ENCODE measurements at regions not wholly inside any gene's neighbourhood (a gene's known extent, or its start where the extent isn't known, plus 50 kb on each side); places are given as distances from the start of the nearest gene placed in this dataset.
A peak's percentile ranks its signal among the peaks of the same experiment; 100 is the strongest.

DNA sequence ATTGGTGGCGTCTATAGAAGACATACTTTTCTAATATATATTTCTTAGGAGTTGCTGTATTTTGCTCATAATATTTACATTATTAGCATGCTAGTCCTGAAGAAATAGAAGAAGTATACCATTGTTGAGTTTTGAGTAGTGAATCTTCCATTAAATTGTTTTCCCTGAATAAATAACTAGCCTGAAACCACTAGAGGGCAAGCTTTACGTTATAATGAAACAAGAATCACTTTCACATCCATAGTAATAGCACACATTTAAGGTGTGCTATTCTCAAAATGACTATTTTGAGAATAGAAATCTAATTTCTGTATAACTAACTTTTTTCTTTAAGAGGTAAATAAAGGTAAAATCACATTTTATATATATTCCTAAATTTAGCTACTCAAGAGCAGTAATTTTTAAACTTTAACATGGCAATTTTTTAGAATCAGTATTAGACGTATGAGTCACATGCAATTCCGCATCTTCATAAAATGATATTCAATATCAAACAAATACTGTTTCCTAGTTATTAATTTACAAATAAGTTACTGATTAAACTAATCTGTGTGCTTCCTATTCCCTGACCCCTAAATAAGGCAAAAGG lies 213.2 kb upstream of the MANEA start:
- DNase-seq, result no peak

DNA sequence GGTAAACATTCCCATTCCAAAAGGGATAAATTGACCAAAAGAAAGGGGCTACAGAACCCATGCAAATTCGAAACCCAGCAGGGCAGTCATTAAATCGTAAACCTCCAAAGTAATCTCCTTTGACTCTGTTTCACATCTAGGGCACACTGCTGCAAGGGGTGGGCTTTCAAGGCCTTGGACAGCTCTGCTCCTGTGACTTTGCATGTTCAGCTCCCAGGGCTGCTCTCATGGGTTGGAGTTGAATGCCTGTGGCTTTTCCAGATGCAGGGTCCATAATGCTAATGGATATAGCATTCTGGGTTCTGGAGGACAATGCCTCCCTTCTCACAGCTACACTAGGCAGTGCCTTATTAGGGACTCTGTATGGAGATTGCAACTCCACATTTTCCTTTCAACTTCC lies 211.9 kb upstream of the MANEA start:
- no peak for DNase-seq

DNA sequence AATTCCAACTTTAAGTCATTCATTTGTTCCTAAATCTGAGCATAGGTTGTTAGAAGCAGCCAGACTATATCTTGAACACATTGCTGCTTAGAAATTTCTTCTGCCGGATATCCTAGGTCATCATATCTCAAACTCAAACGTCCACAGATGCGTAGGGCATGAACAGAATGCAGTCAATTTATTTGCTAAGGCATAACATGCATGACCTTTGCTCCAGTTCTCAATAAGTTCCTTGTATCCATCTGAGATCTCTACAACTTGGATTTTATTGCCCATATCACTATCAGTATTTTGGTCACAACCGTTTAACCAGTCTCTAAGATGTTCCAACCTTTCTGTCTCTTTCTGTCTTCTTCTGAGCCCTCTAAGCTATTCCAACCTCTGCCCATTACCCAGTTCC lies 210.9 kb upstream of the MANEA start:
- DNase-seq, result no peak

DNA sequence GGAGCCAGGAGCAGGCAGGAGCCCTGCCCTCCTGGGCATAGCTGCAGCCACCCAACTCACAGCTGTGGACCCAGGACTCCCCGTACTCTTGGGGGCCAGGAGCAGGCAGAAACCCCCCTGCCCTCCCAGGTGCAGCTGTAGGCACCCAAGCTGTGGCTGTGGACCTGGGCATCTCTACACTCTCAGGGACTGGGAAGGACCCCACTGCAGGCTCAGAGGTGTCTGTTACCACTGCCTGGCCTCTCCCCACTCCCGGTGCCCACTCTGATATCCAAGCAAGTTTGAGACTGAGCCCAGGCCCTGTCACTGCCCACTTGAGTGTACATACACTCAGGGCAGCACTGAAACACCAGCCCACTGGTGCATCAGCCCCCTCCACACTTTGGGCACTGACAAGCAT lies 193.5 kb upstream of the MANEA start:
- no peak for DNase-seq

DNA sequence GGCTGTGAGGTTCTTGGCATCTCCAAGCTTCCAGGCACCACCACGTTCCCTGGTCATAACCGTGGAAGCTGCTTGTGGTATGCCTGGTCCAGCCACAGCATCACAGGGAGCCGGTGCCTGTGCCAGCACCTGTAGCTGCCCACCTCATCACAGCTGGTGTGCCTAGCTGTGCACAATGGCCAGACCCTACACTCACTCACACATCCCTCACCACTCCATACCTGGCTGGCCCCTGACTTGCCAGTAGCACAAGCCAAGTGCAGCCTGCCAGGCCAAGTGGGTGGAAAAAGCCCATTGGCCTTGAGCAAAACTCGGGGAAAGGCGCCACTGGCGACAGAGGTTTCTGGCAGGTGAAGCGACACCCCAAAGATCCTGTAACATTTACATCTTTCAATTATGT lies 192.3 kb upstream of the MANEA start:
- no peak for DNase-seq

DNA sequence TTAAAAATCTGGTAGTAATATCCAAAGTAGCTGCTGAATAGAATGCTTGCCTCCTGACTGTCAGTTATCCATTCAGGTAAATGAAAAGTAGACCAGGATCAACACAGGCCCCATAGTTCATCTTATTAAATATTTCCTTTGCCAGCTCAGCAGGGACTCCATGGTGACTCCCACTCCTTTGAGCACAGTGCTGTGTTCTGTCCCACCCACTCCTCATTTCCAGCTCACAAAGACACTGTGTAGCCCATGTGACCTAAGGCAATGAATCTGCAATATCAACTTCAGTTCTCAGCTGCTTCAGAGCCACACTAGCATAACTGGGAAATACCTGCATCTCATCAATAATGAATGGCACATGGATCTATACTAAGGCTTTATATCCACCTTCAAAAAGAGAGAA lies 189.5 kb upstream of the MANEA start:
- no peak for DNase-seq

DNA sequence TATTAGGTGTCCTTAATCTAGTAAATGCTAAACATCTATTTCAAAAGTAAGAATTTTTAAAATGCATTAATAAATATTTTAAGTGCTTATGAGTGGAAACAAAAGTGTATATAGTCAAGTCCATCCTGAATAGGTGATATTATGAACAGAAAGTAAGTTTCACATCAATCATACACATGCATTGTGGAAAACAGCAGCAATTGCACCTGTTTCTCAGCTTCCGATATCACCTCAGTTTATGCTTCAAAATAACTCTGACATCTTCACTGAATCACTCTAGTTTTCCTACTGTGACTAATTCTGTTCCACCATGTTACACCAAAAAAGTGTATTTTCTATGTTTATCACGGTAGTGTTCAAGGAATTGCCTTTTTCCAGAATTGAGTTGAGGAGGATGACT lies 172.6 kb upstream of the MANEA start:
- DNase-seq, result no peak

DNA sequence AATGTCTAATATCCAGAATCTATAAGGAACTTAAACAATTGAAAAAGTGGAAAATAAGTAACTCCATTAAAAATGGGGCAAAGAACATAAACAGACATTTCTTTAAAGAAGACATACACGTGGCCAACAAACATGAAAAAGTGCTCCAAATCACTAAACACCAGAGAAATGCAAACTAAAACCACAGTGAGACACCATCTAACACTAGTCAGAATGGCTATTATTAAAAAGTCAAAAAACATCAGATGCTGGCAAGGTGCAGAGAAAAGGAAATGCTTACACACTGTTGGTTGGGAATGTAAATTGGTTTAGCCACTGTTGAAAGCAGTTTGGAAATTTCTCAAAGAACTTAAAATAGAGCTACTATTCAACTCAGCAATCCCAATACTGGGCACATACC lies 169.2 kb upstream of the MANEA start:
- DNase-seq, result no peak

DNA sequence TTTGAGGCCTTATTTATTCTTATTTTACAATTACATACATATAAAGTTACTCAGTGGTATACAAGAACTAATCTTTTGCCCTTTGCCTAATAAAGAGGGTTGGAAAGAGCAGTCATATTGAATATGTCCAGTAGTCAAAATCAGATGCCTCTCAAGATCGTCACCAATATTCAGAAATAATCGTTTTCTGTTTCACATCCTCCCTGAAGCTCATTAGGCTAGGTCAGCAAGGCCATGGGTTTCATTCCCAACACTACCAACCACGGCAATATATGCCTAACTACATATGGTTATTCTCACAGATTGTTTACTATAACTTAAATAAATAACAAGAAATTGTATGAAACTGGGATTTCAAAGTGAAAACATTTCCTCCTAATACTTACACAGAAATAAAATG lies 167.2 kb upstream of the MANEA start:
- DNase-seq, result no peak

DNA sequence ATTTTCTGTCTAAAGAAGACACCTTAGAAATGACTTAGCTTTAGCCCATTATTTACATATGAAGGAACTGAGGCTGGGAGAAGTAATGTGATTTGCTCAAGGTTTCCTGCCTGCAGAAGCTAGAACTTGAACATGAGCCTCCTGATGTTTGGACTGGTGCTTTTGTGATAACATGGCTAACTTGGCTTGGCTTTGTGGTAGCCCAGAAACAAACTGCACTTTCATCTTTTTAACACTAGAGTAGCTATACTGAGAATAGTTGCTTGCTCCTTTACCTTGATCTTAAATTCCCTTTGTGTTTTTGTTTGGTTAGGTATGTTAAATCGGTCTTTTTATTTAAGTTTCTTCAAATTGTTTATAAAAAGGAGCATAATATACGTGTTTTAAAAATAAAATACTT lies 163.5 kb upstream of the MANEA start:
- no peak for DNase-seq

DNA sequence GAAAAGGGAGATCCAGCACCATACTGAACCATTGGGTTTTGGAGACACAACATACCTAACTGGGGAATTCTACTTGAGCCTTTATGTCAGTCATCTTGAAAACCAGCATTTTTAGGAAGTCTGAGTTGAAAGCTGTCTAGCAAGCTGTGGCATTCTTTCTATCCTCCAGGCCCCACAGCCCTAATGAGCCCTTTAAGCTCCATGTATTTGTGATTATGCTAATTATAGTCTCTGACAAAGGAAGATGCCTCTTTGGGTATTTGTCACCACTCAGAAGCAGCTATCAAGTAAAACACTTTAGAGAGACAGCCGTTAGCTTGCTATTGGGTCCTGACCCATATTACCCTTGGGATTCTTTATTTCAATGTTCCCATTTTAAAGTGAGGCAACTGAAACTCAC lies 159.5 kb upstream of the MANEA start:
- no peak for DNase-seq

DNA sequence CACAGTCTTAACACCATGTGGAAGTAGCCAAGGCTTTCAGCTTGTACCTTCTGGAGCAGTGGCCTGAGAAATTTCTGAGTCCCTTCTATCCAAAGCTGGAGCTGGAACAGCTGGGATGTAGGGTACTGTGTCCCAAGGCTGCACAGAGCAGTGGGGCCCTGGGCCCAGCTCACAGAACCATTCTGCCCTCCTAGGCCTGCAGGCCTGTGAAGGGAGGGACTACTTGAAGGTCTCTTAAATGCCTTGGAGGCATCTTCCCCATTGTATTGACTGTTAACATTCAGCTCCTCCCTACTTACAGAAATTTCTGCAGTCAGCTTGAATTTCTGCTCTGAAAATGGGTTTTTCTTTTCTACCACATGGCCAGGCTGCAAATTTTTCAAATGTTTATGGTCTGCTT lies 156.5 kb upstream of the MANEA start:
- no peak for DNase-seq

DNA sequence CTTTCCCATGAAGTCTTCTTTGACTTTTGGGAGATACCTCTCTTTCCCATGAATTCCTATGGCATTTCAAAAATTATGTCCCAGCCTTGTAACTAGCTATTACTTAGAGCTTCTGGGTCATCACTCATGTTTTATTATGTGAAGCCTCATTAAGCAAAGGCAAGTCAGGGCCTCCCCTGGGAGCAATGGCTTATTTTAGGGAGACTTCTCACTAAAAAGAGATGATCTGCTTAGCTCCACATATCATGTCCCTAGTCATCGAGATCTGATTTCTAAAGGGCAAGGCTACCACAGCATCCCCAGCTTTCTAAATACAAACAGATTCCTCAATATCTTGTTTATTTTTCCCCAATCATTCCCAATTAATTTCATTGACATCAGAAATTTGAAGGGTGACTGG lies 154.0 kb upstream of the MANEA start:
- no peak for DNase-seq

DNA sequence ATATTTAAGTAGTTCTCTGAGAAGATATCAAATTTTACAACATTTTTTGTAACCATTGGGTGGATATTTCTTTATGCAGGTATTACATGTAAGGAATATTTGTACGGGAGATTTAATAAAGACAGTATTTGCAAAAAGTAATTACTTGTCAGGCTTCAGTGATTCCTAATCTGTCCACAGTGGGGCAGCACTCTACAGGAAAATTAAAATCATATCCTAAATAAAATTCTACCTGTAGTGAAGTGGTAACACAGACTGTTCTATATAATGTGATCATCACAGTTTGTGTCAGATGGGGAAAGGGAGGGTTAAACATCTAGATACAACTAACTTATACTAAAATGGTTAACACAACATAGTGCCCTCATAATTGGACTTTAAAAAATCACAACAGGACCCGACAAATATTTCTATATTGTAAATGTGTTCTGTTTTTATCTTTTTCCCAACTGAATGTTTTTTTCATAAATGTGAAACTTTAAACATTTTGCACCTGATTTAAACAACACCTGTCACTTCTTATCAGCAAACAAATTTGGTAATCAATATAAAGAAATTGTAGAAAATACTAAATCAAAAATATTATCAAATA lies 145.6 kb upstream of the MANEA start:
- peak; percentile 19 for DNase-seq

DNA sequence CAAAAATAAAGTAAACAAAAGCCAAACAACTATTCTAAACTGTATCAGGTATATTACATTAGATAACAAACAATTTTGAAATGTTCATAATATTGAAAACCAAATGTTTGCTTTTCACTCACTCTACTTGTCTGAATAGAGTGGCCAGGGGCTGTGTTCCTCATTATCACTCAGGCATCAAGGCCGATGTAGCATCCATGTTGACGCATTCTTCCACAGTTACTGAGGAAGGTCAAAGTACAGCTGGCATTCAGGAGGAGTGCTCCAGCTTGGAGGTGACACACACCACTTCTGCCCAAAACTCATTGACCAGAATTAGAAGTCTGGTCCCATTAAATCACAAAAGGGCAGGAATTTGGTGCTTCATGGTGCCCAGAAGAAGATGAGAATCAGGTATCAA lies 137.6 kb upstream of the MANEA start:
- no peak for DNase-seq

DNA sequence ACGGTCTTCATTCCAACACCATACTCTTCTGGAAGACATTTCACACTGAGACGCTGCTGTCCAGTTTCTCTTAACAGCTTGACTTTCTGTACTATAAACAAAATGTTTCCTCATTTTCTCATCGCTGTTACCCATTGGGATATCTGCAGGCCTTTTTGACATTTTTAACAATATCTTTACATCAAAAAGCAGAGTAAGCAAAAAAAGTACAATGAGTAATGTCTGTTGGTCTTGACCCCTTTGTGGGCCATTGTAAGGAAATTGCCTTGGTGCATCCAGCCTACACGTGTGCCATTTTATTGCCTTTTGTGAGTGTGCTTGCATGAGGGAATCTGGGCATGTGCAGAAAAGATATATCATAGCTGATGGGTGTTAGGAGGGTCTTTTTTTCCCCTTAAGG lies 129.1 kb upstream of the MANEA start:
- DNase-seq, result no peak

DNA sequence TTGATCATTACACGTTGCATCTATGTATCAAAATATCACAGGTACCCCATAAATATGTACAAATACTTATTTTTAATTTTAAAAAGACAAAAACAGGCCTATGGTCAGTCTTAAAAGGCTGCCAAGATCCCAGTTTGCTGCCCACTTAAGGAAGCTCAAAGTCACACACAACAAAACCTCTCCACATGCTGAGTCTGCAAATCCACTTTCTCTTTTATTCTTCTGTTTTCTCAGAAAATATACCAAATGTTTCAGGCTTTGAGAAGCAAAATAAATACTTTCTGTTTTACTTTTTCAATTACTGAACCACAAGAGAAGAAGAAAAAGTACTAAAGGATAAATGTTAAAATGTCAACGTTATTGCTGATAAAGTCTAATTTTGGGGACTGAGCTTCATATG lies 107.8 kb upstream of the MANEA start:
- DNase-seq, result no peak

DNA sequence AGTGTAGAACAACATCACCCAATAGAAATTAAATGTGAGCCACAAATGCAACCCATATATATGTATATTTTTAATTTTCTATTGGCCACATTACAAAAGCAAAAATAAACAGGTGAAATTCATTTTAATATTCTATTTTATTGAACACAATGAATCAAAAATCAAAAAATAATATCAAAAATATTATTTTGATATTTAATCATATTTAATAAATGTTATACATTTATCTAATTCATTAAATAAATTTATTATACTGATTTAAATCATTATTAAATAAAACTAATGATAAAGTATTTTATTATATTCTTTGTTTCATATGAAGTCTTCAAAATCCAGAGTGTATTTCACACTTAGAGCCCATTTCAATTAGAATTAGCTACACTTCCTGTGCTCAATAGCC lies 98.4 kb upstream of the MANEA start:
- no peak for DNase-seq

DNA sequence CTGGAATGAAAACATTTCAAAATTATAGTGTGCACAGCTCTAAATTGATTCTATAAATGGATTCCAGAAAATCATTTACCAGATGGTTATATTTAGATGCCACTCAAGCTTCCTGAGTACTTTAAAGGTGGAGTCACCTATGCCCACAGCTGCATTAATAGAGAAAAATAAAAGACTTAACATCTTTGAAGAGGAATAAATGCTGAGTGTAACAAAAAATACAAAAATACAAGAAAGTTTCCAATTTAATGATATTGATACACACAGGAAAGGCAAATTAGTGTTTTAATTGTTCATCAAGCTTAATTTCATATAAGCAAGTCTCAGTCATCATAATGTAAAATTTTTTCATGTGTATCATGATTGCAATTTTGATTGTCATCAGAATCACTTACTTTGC lies 89.5 kb upstream of the MANEA start:
- DNase-seq, result no peak

DNA sequence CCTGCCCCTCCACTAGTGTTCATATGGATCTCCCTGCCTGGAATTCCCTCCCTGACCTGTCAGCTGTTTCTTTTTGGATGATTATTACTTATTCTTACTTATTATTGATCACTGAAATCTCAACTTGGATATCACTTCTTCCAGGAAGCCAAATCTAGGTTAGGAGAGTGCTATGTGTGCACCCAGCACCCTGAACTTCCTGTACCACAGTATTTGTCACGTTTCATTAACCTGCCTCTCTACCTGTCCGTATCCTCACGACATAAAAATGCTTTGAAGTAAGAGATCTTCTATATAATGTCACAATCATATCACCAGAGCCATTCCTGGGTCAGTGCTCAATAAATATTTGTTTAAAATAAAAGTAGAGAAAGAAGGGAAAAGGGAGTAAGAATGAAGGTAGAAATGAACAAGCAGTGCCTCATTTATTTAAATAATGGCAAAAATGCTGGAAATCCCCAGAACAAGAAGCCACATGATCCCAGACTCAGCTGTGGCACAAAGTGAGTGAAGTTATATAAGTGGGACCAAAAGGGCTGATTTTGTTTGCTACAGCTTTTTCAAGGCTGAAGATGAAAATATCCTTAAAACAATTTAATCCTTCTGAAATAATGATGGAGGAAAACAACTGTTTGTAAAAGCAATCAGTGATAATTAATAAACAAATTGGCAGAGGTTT lies 88.0 kb upstream of the MANEA start:
- no peak for DNase-seq

DNA sequence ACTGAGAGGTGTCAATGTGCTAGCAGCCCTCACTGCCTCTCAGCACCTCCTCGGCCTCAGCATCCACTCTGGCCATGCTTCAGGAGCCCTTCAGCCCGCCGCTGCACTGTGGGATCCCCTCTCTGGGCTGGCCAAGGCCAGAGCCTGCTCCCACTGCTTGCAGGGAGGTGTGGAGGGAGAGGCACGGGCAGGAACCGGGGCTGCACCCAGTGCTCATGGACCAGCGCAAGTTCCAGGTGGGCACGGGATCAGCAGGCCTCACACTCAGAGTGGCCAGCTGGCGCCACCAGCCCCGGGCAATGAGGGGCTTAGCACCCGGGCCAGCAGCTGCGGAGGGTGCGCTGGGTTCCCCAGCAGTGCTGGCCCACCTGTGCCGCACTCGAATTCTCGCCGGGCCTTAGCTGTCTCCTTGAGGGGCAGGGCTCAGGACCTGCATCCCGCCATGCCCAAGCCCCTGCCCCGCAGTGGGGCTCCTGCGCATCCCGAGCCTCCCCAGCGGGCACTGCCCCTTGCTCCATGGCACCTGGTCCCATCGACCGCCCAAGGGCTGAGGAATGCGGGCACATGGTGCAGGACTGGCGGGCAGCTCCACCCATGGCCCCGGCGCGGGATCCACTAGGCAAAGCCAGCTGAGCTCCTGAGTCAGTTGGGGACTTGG lies 80.4 kb upstream of the MANEA start:
- no peak for DNase-seq

DNA sequence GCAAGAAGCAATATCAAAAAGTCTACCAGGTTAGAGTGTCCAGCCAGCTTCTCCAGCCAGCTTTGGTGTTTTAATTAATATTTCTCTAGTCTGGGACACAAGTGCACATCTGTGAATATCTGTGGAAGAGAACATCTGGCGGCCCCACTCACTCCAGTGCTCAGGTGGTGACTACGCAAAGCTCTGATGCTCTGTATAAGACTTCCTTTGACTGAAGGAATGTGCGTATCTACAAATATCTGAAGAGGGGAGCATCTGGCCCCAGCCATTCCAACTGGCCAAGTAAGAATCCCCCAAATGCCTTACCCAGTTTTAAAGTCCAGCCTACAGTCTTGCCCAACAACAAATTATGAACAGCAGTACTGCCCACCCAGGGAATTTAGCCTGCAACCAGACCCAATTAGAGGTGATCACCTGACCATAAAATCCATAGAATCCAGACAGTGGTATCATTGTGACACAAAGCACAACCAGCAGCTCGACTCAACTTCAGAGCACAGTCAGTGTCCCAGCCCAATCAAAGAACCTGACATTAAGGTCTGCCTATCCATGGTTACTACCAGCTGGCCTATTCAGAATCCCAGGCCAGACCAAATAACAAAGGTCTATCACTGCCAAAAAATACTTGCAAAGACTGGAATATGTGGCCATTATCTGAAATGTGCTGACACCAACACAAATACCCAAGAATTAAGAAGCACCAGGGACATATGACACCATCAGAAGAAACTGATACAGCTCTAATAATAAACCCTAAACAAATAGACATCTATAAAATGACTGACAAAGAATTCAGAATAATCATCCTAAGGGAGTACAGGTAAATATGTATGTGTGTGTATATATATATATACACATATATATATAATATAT lies 76.1 kb upstream of the MANEA start:
- no peak for DNase-seq

DNA sequence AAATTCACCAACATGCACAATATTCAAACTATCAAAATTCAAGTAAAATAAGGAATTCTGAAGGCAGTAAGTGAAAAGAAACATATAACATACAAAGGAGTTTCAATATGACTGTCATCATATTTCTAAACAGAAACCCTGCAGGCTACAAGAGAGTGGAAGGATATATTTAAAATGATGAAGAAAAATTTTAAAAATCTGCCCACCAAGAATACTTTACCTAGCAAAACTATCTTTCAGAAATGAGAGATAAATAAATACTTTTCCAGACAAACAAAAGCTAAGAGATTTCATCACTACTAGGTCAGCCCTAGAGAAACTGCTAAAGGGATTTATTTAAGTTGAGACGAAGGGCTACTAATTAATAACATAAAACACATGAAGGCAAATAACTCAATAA lies 73.8 kb upstream of the MANEA start:
- no peak for DNase-seq
